MM.1S (cell line): ENCODE measurements at regions not wholly inside any gene's neighbourhood (a gene's known extent, or its start where the extent isn't known, plus 50 kb on each side); places are given as distances from the start of the nearest gene placed in this dataset.

ENCODE experiments used
- CTCF ChIP-seq: fragments of 300-600 bp; sonication (generic); IDR thresholded peaks from 2 replicates; pipeline ENCODE4 v1.5.1; 2016; ENCODE audit warnings: antibody characterized with exemption, low read length, mixed read lengths
- EZH2 ChIP-seq: fragments of 300-600 bp; sonication (generic); optimal IDR thresholded peaks from 2 replicates; pipeline ENCODE3; 2017; ENCODE audit warnings: low read depth, mild to moderate bottlenecking, antibody characterized with exemption, low read length, mixed read lengths
- EZH2phosphoT487 ChIP-seq: fragments of 300-600 bp; sonication (generic); IDR thresholded peaks from 2 replicates; pipeline ENCODE4 v1.6.1; 2018; ENCODE audit warnings: antibody characterized with exemption, low read length

GRCh38 chr18:24837066-24837465, 376.6 kb downstream of the HRH4 start:
- TF ChIP-seq CTCF (no peak), EZH2 (no peak), EZH2phosphoT487 (no peak)
